ENCODE measurements at regions not wholly inside any gene's neighbourhood (a gene's known extent, or its start where the extent isn't known, plus 50 kb on each side); places are given as distances from the start of the nearest gene placed in this dataset.
A peak's percentile ranks its signal among the peaks of the same experiment; 100 is the strongest.

- peak overlapping the region; percentile 14 for H3K4me3 ChIP-seq
- TF ChIP-seq CTCF (IDR thresholded peaks at IDR 0.05): no peak
- H3K27ac ChIP-seq: peak overlapping the region; percentile 38 to 68
- DNase-seq (ENCODE audit: low spot score): no peak
Measured at GRCh38 chr6:141134723-141135122, 998.0 kb upstream of the GJE1 start.

- TF ChIP-seq CTCF (IDR thresholded peaks at IDR 0.05): no peak
- DNase-seq (ENCODE audit: low spot score): no peak
- Histone ChIP-seq H3K4me3 (no peak overlapping the region), H3K27ac (no peak overlapping the region)
Measured at GRCh38 chr6:141133836-141134235, 998.9 kb upstream of the GJE1 start.

GRCh38 chr6:141133346-141133745 is 999.4 kb upstream of the GJE1 start:
- no peak overlapping the region for H3K27ac ChIP-seq
- H3K4me3 ChIP-seq: no peak overlapping the region
- TF ChIP-seq CTCF (IDR thresholded peaks at IDR 0.05): no peak
- no peak for DNase-seq (ENCODE audit: low spot score)

GRCh38 chr6:141131616-141132015 is 1001.1 kb upstream of the GJE1 start:
- TF ChIP-seq CTCF (IDR thresholded peaks at IDR 0.05): no peak
- no peak overlapping the region for H3K4me3 ChIP-seq
- H3K27ac ChIP-seq: no peak overlapping the region
- DNase-seq (ENCODE audit: low spot score): no peak

GRCh38 chr6:141123497-141123896 is 1009.2 kb upstream of the GJE1 start:
- no peak for DNase-seq (ENCODE audit: low spot score)
- no peak overlapping the region for H3K27ac ChIP-seq
- H3K4me3 ChIP-seq: no peak overlapping the region
- no peak for TF ChIP-seq CTCF (IDR thresholded peaks at IDR 0.05)

GRCh38 chr6:141123049-141123448 is 1009.7 kb upstream of the GJE1 start:
- no peak overlapping the region for H3K27ac ChIP-seq
- no peak for TF ChIP-seq CTCF (IDR thresholded peaks at IDR 0.05)
- DNase-seq (ENCODE audit: low spot score): no peak
- no peak overlapping the region for H3K4me3 ChIP-seq

- DNase-seq (ENCODE audit: low spot score): no peak
- no peak overlapping the region for H3K27ac ChIP-seq
- no peak for TF ChIP-seq CTCF (IDR thresholded peaks at IDR 0.05)
- H3K4me3 ChIP-seq: no peak overlapping the region
Measured at GRCh38 chr6:141118991-141119390, 1013.7 kb upstream of the GJE1 start.

All from coronary artery (tissue), 2 donors.